GM18873 (cell line): ENCODE measurements at regions not wholly inside any gene's neighbourhood (a gene's known extent, or its start where the extent isn't known, plus 50 kb on each side); places are given as distances from the start of the nearest gene placed in this dataset.

Experiments
- ATAC-seq: cut with Tn5 transposase; IDR thresholded peaks from one replicate; pipeline ENCODE4 v1.9.1; 2021; ENCODE audit warnings: mild to moderate bottlenecking, moderate library complexity, moderate number of reproducible peaks; ENCODE audit not compliant: unreplicated experiment, low FRiP score

GRCh38 chr6:2542101-2542857 is 208.4 kb downstream of the MYLK4 start:
- ATAC-seq: no peak

- ATAC-seq: no peak
Measured at GRCh38 chr6:2536451-2536850, 214.3 kb downstream of the MYLK4 start.

GRCh38 chr6:2535506-2535905 is 215.2 kb downstream of the MYLK4 start:
- ATAC-seq: no peak

GRCh38 chr6:2534406-2535042 is 216.2 kb downstream of the MYLK4 start:
- ATAC-seq: no peak

GRCh38 chr6:2531426-2532215 is 219.1 kb downstream of the MYLK4 start:
- no peak for ATAC-seq

GRCh38 chr6:2529211-2529719 is 221.5 kb downstream of the MYLK4 start:
- no peak for ATAC-seq

GRCh38 chr6:2528156-2528555 is 222.6 kb downstream of the MYLK4 start:
- ATAC-seq: no peak

GRCh38 chr6:2526766-2527165 is 224.0 kb downstream of the MYLK4 start:
- no peak for ATAC-seq

- no peak for ATAC-seq
Measured at GRCh38 chr6:2524090-2524489, 226.6 kb downstream of the MYLK4 start.

GRCh38 chr6:2523061-2523460 is 227.7 kb downstream of the MYLK4 start:
- ATAC-seq: no peak

GRCh38 chr6:2522521-2522920 is 228.2 kb downstream of the MYLK4 start:
- ATAC-seq: no peak

- ATAC-seq: no peak
Measured at GRCh38 chr6:2517855-2518473, 232.8 kb downstream of the MYLK4 start.

GRCh38 chr6:2517401-2517800 is 233.3 kb downstream of the MYLK4 start:
- no peak for ATAC-seq

- ATAC-seq: no peak
Measured at GRCh38 chr6:2516059-2516458, 234.7 kb downstream of the MYLK4 start.

GRCh38 chr6:2514965-2515543 is 235.7 kb downstream of the MYLK4 start:
- no peak for ATAC-seq

GRCh38 chr6:2512802-2513201 is 237.9 kb downstream of the MYLK4 start:
- no peak for ATAC-seq

GRCh38 chr6:2510316-2510715 is 240.4 kb downstream of the MYLK4 start:
- no peak for ATAC-seq

GRCh38 chr6:2509711-2510110 is 241.0 kb downstream of the MYLK4 start:
- ATAC-seq: no peak

GRCh38 chr6:2508071-2508470 is 242.7 kb downstream of the MYLK4 start:
- ATAC-seq: no peak

- no peak for ATAC-seq
Measured at GRCh38 chr6:2507521-2508037, 243.1 kb downstream of the MYLK4 start.
